Loucy (cell line): ENCODE measurements at regions not wholly inside any gene's neighbourhood (a gene's known extent, or its start where the extent isn't known, plus 50 kb on each side); places are given as distances from the start of the nearest gene placed in this dataset.

Experiments
- H2AFZ ChIP-seq: fragments of 200-600 bp; sonication (generic); 2 replicates; pipeline ENCODE4 v1.6.0; 2016; ENCODE audit warnings: antibody characterized with exemption, mild to moderate bottlenecking, low read length, moderate library complexity
- H3F3A ChIP-seq: fragments of 200-600 bp; 2 replicates; pipeline ENCODE4 v1.6.0; 2016; ENCODE audit warnings: antibody characterized with exemption, low read depth, mild to moderate bottlenecking
- H3K27me3 ChIP-seq: fragments of 200-600 bp; sonication (generic); 2 replicates; pipeline ENCODE4 v1.6.1; 2014; ENCODE audit warnings: low read length, mild to moderate bottlenecking; ENCODE audit not compliant: insufficient read depth, poor library complexity, severe bottlenecking
- H3K36me3 ChIP-seq: fragments of 200-600 bp; sonication (generic); 2 replicates; pipeline ENCODE4 v1.6.1; 2016; ENCODE audit warnings: low read length; ENCODE audit not compliant: insufficient read depth
- H3K4me1 ChIP-seq: fragments of 200-600 bp; sonication (generic); 2 replicates; pipeline ENCODE4 v1.5.1; 2014; ENCODE audit warnings: low read length, mild to moderate bottlenecking; ENCODE audit not compliant: insufficient read depth, poor library complexity, severe bottlenecking
- H3K4me2 ChIP-seq: fragments of 200-600 bp; sonication (generic); 2 replicates; pipeline ENCODE4 v1.6.0; 2014; ENCODE audit warnings: antibody characterized with exemption, low read length, low read depth, mild to moderate bottlenecking; ENCODE audit not compliant: poor library complexity, severe bottlenecking
- H3K4me3 ChIP-seq: fragments of 200-600 bp; sonication (generic); 2 replicates; pipeline ENCODE4 v1.5.1; 2014; ENCODE audit warnings: low read length, mild to moderate bottlenecking, mixed read lengths; ENCODE audit not compliant: poor library complexity, severe bottlenecking
- H3K79me2 ChIP-seq: fragments of 200-600 bp; sonication (generic); 2 replicates; pipeline ENCODE4 v1.6.1; 2014; ENCODE audit warnings: low read length; ENCODE audit not compliant: insufficient read depth
- H3K9ac ChIP-seq: fragments of 200-600 bp; sonication (generic); 2 replicates; pipeline ENCODE4 v1.6.0; 2014; ENCODE audit warnings: mild to moderate bottlenecking, low read depth, low read length, moderate library complexity; ENCODE audit not compliant: poor library complexity, severe bottlenecking
- H3K9me2 ChIP-seq: fragments of 200-600 bp; sonication (generic); replicated peaks from 2 replicates; pipeline ENCODE4 v1.6.1; 2016; ENCODE audit warnings: low read depth, low read length, mixed read lengths
- H3K9me3 ChIP-seq: fragments of 200-600 bp; sonication (generic); 2 replicates; pipeline ENCODE4 v1.6.1; 2014; ENCODE audit warnings: mild to moderate bottlenecking, antibody characterized with exemption, low read length, low read depth; ENCODE audit not compliant: insufficient read depth
- H4K20me1 ChIP-seq: fragments of 200-600 bp; sonication (generic); 2 replicates; pipeline ENCODE4 v1.6.0; 2014; ENCODE audit warnings: antibody characterized with exemption, low read length, mild to moderate bottlenecking; ENCODE audit not compliant: insufficient read depth, poor library complexity, severe bottlenecking
- EZH2phosphoT487 ChIP-seq: fragments of 200-600 bp; IDR thresholded peaks from 2 replicates; pipeline ENCODE4 v1.6.1; 2018; ENCODE audit warnings: antibody characterized with exemption, mild to moderate bottlenecking, moderate library complexity, borderline replicate concordance
- TF ChIP-seq, protein P1 (sequence below): fragments of 200-600 bp; sonication (generic); conservative IDR thresholded peaks from 2 replicates; pipeline ENCODE4 v1.5.1; 2014; ENCODE audit warnings: mild to moderate bottlenecking, antibody characterized with exemption, low read length

DNA sequence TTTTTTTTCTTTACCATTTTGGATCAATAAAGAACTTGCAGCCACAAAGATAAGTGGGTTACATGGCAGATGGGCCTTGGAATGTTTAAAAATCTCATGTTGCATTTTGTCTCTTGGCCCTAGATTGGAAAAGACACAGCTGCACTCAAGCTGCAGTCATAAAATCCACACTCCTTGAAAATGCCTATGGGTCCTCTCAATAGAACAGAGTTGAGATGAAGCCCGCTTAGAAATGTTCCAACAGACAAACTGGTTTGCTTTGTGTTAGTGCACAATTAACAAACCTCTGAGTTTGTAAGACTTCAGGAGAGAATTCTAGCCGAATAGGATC lies 401.2 kb upstream of the CDIN1 start:
- no peaks in the 10 kb centered on the region for H3K4me1 ChIP-seq
- H3K9ac ChIP-seq: no peak overlapping the region
- no peaks in the 10 kb centered on the region for H4K20me1 ChIP-seq
- H3K4me2 ChIP-seq: no peak overlapping the region
- no peaks in the 10 kb centered on the region for H3K9me2 ChIP-seq
- no peak overlapping the region for H2AFZ ChIP-seq
- H3K9me3 ChIP-seq: no peaks in the 10 kb centered on the region; the same call in 1 of the 2 replicates
- TF ChIP-seq EZH2phosphoT487: no peak
- TF ChIP-seq, protein P1, sequence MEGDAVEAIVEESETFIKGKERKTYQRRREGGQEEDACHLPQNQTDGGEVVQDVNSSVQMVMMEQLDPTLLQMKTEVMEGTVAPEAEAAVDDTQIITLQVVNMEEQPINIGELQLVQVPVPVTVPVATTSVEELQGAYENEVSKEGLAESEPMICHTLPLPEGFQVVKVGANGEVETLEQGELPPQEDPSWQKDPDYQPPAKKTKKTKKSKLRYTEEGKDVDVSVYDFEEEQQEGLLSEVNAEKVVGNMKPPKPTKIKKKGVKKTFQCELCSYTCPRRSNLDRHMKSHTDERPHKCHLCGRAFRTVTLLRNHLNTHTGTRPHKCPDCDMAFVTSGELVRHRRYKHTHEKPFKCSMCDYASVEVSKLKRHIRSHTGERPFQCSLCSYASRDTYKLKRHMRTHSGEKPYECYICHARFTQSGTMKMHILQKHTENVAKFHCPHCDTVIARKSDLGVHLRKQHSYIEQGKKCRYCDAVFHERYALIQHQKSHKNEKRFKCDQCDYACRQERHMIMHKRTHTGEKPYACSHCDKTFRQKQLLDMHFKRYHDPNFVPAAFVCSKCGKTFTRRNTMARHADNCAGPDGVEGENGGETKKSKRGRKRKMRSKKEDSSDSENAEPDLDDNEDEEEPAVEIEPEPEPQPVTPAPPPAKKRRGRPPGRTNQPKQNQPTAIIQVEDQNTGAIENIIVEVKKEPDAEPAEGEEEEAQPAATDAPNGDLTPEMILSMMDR: no peak
- H3F3A ChIP-seq: no peaks in the 10 kb centered on the region
- no peaks in the 10 kb centered on the region for H3K79me2 ChIP-seq
- H3K36me3 ChIP-seq: no peaks in the 10 kb centered on the region
- no peaks in the 10 kb centered on the region for H3K27me3 ChIP-seq
- H3K4me3 ChIP-seq: no peak overlapping the region

DNA sequence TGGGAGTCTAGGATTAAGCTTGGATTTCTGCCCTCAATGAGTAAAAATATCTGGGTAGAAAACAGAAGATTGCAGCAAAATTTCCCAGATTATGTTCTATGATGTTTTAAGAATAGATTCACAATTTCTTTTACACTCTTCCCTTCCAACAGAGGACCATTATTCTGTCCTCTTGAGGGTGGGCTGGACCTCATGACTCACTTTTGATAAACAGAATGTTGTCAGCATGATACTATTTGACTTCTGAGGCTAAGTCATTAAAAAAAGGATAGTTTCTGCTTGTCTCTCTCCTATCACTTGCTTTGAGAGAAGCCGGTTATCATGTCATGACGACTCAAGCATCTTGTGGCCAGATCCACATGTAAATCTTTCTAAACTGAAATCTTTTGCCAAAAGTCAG lies 396.2 kb upstream of the CDIN1 start:
- Histone ChIP-seq H3K9ac (no peak overlapping the region), H3K79me2 (no peaks in the 10 kb centered on the region), H3K9me3 (no peaks in the 10 kb centered on the region; the same call in 1 of the 2 replicates), H2AFZ (no peak overlapping the region), H3K4me3 (no peak overlapping the region), H3K4me2 (no peak overlapping the region), H3K27me3 (no peaks in the 10 kb centered on the region), H3K9me2 (no peaks in the 10 kb centered on the region; the same call in 1 of the 2 replicates), H3K4me1 (no peaks in the 10 kb centered on the region), H3K36me3 (no peaks in the 10 kb centered on the region), H4K20me1 (no peaks in the 10 kb centered on the region), H3F3A (no peaks in the 10 kb centered on the region)
- no peak for TF ChIP-seq EZH2phosphoT487
- TF ChIP-seq, protein P1: no peak

DNA sequence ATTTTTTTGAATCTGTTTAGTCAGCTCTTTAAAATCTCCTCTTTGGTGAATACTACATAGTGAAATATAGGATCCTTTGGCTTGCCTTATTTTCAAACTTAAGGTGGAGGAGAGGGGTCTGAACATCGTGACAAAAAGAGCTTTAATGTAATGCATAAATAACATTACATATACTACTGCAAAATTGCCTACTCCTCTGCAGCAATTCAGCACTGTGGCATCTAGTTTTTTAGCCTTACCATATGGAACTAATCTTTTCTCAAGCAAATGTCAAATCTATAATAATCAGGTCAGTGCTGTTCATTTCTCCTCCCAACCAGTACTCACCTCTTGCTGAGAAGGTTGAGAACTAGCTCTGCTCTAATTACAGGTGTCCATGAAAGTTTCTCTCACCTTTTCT lies 394.0 kb upstream of the CDIN1 start:
- Histone ChIP-seq H2AFZ (no peak overlapping the region), H3K9me2 (no peaks in the 10 kb centered on the region; the same call in 1 of the 2 replicates), H3K27me3 (no peaks in the 10 kb centered on the region), H3K36me3 (no peaks in the 10 kb centered on the region), H3K9me3 (no peaks in the 10 kb centered on the region), H3K9ac (no peak overlapping the region), H3F3A (no peaks in the 10 kb centered on the region), H3K4me3 (no peak overlapping the region), H3K4me2 (no peak overlapping the region), H3K79me2 (no peaks in the 10 kb centered on the region), H4K20me1 (no peaks in the 10 kb centered on the region), H3K4me1 (no peaks in the 10 kb centered on the region)
- TF ChIP-seq EZH2phosphoT487: no peak
- TF ChIP-seq, protein P1: no peak
